ENCODE measurements at regions not wholly inside any gene's neighbourhood (a gene's known extent, or its start where the extent isn't known, plus 50 kb on each side); places are given as distances from the start of the nearest gene placed in this dataset.

DNA sequence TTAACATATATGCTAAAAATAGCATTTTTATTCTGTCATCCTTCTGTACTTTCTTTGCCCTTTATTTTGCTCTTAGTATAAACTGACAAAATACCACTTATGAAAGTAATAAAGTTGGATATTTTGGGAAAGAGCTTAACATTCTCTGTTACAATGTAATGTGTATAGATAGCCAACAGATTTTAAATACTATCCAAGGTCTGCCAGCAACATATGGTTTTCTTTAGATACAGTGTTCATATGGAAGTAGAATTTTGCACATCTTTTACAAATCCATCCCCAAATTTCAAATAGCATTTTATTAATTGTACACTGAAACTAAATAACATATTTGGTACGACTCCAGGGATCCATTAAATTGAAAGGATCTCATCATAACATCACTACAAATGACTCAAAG is 268.6 kb upstream of the PCDH18 start:
- TF ChIP-seq, protein P1, sequence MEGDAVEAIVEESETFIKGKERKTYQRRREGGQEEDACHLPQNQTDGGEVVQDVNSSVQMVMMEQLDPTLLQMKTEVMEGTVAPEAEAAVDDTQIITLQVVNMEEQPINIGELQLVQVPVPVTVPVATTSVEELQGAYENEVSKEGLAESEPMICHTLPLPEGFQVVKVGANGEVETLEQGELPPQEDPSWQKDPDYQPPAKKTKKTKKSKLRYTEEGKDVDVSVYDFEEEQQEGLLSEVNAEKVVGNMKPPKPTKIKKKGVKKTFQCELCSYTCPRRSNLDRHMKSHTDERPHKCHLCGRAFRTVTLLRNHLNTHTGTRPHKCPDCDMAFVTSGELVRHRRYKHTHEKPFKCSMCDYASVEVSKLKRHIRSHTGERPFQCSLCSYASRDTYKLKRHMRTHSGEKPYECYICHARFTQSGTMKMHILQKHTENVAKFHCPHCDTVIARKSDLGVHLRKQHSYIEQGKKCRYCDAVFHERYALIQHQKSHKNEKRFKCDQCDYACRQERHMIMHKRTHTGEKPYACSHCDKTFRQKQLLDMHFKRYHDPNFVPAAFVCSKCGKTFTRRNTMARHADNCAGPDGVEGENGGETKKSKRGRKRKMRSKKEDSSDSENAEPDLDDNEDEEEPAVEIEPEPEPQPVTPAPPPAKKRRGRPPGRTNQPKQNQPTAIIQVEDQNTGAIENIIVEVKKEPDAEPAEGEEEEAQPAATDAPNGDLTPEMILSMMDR (IDR thresholded peaks at IDR 0.05; ENCODE audit: insufficient read depth, low read length): no peak
- TF ChIP-seq GABPA (IDR thresholded peaks at IDR 0.05; ENCODE audit: low read depth) (no peak), POLR2AphosphoS5 (IDR thresholded peaks at IDR 0.05; ENCODE audit: low read depth) (no peak)
